ENCODE measurements at regions not wholly inside any gene's neighbourhood (a gene's known extent, or its start where the extent isn't known, plus 50 kb on each side); places are given as distances from the start of the nearest gene placed in this dataset.
"Not testable (repeated sequence)": the region's sequence is repeated elsewhere in the genome, so short reads cannot be mapped to it uniquely, and the experiment has no call there.

- TF ChIP-seq CTCF (conservative IDR thresholded peaks at IDR 0.05; ENCODE audit: low read depth, low read length); EZH2 (IDR thresholded peaks at IDR 0.05; ENCODE audit: borderline replicate concordance, low read depth, low read length, poor library complexity, severe bottlenecking): not testable (repeated sequence)
Observed at GRCh38 chr2:89244407-89244806, 552.9 kb downstream of the RPIA start.

Measured in A673 (cell line).